ENCODE measurements at regions not wholly inside any gene's neighbourhood (a gene's known extent, or its start where the extent isn't known, plus 50 kb on each side); places are given as distances from the start of the nearest gene placed in this dataset.

GRCh38 chr20:16945619-16946018 lies 197.5 kb downstream of the OTOR start:
- DNase-seq (ENCODE audit: low read depth) = no peak
- no peak for TF ChIP-seq CTCF (IDR thresholded peaks at IDR 0.05; ENCODE audit: low read depth, low read length, missing control alignments)
- in situ Hi-C loops (cut with HindIII; ENCODE audit: low sequenced_read_pairs) = no loop called here
- no peak overlapping the region for H3K4me3 ChIP-seq (ENCODE audit: low read depth, low read length)

GRCh38 chr20:16946097-16946496 lies 197.9 kb downstream of the OTOR start:
- in situ Hi-C loops (cut with HindIII; ENCODE audit: low sequenced_read_pairs) = no loop called here
- H3K4me3 ChIP-seq (ENCODE audit: low read depth, low read length) = no peak overlapping the region
- DNase-seq (ENCODE audit: low read depth) = no peak
- no peak for TF ChIP-seq CTCF (IDR thresholded peaks at IDR 0.05; ENCODE audit: low read depth, low read length, missing control alignments)

GRCh38 chr20:16947479-16947878 lies 199.3 kb downstream of the OTOR start:
- DNase-seq (ENCODE audit: low read depth) = no peak
- no peak for TF ChIP-seq CTCF (IDR thresholded peaks at IDR 0.05; ENCODE audit: low read depth, low read length, missing control alignments)
- no peak overlapping the region for H3K4me3 ChIP-seq (ENCODE audit: low read depth, low read length)

GRCh38 chr20:16951876-16952275 lies 203.7 kb downstream of the OTOR start:
- in situ Hi-C loops (cut with HindIII; ENCODE audit: low sequenced_read_pairs) = no loop called here
- DNase-seq (ENCODE audit: low read depth) = no peak
- no peak overlapping the region for H3K4me3 ChIP-seq (ENCODE audit: low read depth, low read length)
- TF ChIP-seq CTCF (IDR thresholded peaks at IDR 0.05; ENCODE audit: low read depth, low read length, missing control alignments) = no peak

More at GRCh38 chr20:16947479-16947878, 199.3 kb downstream of the OTOR start:
- in situ Hi-C loops (cut with HindIII; ENCODE audit: low sequenced_read_pairs) = no loop called here

- TF ChIP-seq CTCF (IDR thresholded peaks at IDR 0.05; ENCODE audit: low read depth, low read length, missing control alignments) = no peak
- H3K4me3 ChIP-seq (ENCODE audit: low read depth, low read length) = no peak overlapping the region
- in situ Hi-C loops (cut with HindIII; ENCODE audit: low sequenced_read_pairs) = no loop called here
- no peak for DNase-seq (ENCODE audit: low read depth)
Measured at GRCh38 chr20:16952965-16953364, 204.8 kb downstream of the OTOR start.

GRCh38 chr20:16953858-16954257 lies 205.7 kb downstream of the OTOR start:
- no peak overlapping the region for H3K4me3 ChIP-seq (ENCODE audit: low read depth, low read length)
- DNase-seq (ENCODE audit: low read depth) = no peak
- in situ Hi-C loops (cut with HindIII; ENCODE audit: low sequenced_read_pairs) = no loop called here
- no peak for TF ChIP-seq CTCF (IDR thresholded peaks at IDR 0.05; ENCODE audit: low read depth, low read length, missing control alignments)

GRCh38 chr20:16955462-16955861 lies 207.3 kb downstream of the OTOR start:
- no peak overlapping the region for H3K4me3 ChIP-seq (ENCODE audit: low read depth, low read length)
- no peak for DNase-seq (ENCODE audit: low read depth)
- no peak for TF ChIP-seq CTCF (IDR thresholded peaks at IDR 0.05; ENCODE audit: low read depth, low read length, missing control alignments)
- in situ Hi-C loops (cut with HindIII; ENCODE audit: low sequenced_read_pairs) = no loop called here
